HG03103 (cell line): ENCODE measurements at regions not wholly inside any gene's neighbourhood (a gene's known extent, or its start where the extent isn't known, plus 50 kb on each side); places are given as distances from the start of the nearest gene placed in this dataset.
"Not testable (repeated sequence)": the region's sequence is repeated elsewhere in the genome, so short reads cannot be mapped to it uniquely, and the experiment has no call there.

Source experiments
- ATAC-seq: cut with Tn5 transposase; IDR thresholded peaks from one replicate; pipeline ENCODE4 v1.9.1; 2021; ENCODE audit warnings: low read depth; ENCODE audit not compliant: unreplicated experiment

- ATAC-seq: not testable (repeated sequence)
Measured at GRCh38 chr2:242089213-242089549, 219.7 kb downstream of the RTP5 start.

- ATAC-seq: not testable (repeated sequence)
Measured at GRCh38 chr2:242097278-242097677, 227.7 kb downstream of the RTP5 start.

GRCh38 chr2:242098034-242098433 lies 228.5 kb downstream of the RTP5 start:
- ATAC-seq: no peak

GRCh38 chr2:242098445-242099128 lies 229.1 kb downstream of the RTP5 start:
- peak; percentile 68 for ATAC-seq

GRCh38 chr2:242103093-242103492 lies 233.6 kb downstream of the RTP5 start:
- ATAC-seq: not testable (repeated sequence)

GRCh38 chr2:242104202-242104956 lies 234.8 kb downstream of the RTP5 start:
- ATAC-seq: not testable (repeated sequence)

GRCh38 chr2:242107065-242107464 lies 237.5 kb downstream of the RTP5 start:
- ATAC-seq: not testable (repeated sequence)

- not testable (repeated sequence) for ATAC-seq
Measured at GRCh38 chr2:242108797-242109500, 239.4 kb downstream of the RTP5 start.

GRCh38 chr2:242109819-242110218 lies 240.3 kb downstream of the RTP5 start:
- not testable (repeated sequence) for ATAC-seq

GRCh38 chr2:242111954-242112353 lies 242.4 kb downstream of the RTP5 start:
- not testable (repeated sequence) for ATAC-seq

GRCh38 chr2:242113492-242113891 lies 244.0 kb downstream of the RTP5 start:
- ATAC-seq: not testable (repeated sequence)

GRCh38 chr2:242116676-242117075 lies 247.1 kb downstream of the RTP5 start:
- not testable (repeated sequence) for ATAC-seq

- ATAC-seq: not testable (repeated sequence)
Measured at GRCh38 chr2:242117305-242117704, 247.8 kb downstream of the RTP5 start.

GRCh38 chr2:242119682-242120081 lies 250.2 kb downstream of the RTP5 start:
- ATAC-seq: not testable (repeated sequence)

- not testable (repeated sequence) for ATAC-seq
Measured at GRCh38 chr2:242130682-242131081, 261.2 kb downstream of the RTP5 start.

GRCh38 chr2:242159921-242160320 lies 290.4 kb downstream of the RTP5 start:
- ATAC-seq: not testable (repeated sequence)

GRCh38 chr2:242165115-242165514 lies 295.6 kb downstream of the RTP5 start:
- ATAC-seq: not testable (repeated sequence)

- ATAC-seq: not testable (repeated sequence)
Measured at GRCh38 chr2:242171290-242171689, 301.8 kb downstream of the RTP5 start.
